Activated T-helper 2 cell treated with anti-CD3 and anti-CD28 coated beads, Interferon-gamma antibody, Interleukin-2, Interleukin-4, amounts not matched to agents 10 μg/mL and 5 μg/mL and 100 μg/mL, durations not matched to agents 14 hours and 24 hours and 36 hours (primary cell): ENCODE measurements at regions not wholly inside any gene's neighbourhood (a gene's known extent, or its start where the extent isn't known, plus 50 kb on each side); places are given as distances from the start of the nearest gene placed in this dataset.

ENCODE experiments used
- DNase-seq: peaks from one replicate; pipeline ENCODE4 v3.0.0; 2021; ENCODE audit warnings: low spot score
- H3K27ac Mint-ChIP-seq: one replicate; pipeline ENCODE4 v1.8.0; 2021; ENCODE audit warnings: mixed read lengths
- H3K27me3 Mint-ChIP-seq: one replicate; pipeline ENCODE4 v1.8.0; 2021; ENCODE audit warnings: low read depth, mixed read lengths
- H3K36me3 Mint-ChIP-seq: one replicate; pipeline ENCODE4 v1.8.0; 2021; ENCODE audit warnings: low read depth, mixed read lengths
- H3K4me1 Mint-ChIP-seq: one replicate; pipeline ENCODE4 v1.8.0; 2021; ENCODE audit warnings: low read depth, mixed read lengths
- H3K4me3 Mint-ChIP-seq: one replicate; pipeline ENCODE4 v1.8.0; 2021; ENCODE audit warnings: low read depth, mild to moderate bottlenecking, moderate library complexity, mixed read lengths
- H3K9me3 Mint-ChIP-seq: one replicate; pipeline ENCODE4 v1.8.0; 2021; ENCODE audit warnings: mixed read lengths
- intact Hi-C: fragments of 100-400 bp; cut with micrococcal nuclease; formaldehyde crosslinking; loops from one replicate; pipeline ENCODE4 v1.15.1; 2023

DNA sequence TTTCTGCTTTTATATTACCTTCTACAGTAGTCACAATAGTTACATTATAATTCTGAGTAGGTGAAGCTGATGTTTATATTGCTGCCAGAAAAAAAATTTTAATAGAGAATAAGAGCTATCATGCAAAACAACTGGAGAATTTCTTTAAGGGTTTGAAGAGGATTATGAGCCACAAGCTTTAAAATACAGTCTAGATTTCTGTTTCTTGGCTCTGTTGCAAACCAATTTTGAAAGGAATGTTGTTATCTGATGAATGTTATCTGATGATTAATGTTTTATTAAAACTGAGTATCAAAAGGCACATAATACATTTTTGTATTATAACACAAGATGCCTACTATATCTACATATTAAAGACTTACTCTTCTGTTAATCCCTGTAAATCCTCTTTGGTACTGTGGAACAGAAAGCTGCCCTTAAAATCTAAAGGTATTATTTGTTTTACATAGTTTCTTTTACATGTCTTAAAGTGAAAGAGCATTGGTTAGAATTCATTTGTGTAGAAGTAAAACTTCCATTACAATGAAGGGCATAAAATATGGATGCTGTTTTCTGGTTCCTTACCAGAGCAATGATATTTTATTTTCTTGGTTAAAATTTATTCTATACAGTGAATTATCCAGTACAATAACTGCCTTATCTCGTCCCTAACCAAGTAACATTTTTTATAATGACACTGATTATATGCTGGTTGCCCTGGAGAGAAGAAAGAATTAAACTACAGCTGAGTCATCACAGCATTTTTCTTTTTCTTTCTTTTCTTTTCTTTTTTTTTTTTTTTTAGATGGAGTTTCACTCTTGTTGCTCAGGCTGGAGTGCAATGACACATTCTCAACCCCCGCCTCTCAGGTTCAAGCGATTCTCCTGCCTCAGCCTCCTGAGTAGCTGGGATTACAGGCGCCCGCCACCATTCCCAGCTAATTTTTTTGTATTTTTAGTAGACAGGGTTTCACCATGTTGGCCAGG lies 205.7 kb downstream of the TANC2 start:
- Mint-ChIP-seq H3K36me3 (no peaks in the 10 kb centered on the region), H3K27me3 (peaks cover 4% of the 10 kb centered on the region), H3K27ac (no peak overlapping the region), H3K4me3 (no peak overlapping the region), H3K4me1 (no peaks in the 10 kb centered on the region), H3K9me3 (no peaks in the 10 kb centered on the region)
- DNase-seq = no peak
- intact Hi-C loops = no loop called here

DNA sequence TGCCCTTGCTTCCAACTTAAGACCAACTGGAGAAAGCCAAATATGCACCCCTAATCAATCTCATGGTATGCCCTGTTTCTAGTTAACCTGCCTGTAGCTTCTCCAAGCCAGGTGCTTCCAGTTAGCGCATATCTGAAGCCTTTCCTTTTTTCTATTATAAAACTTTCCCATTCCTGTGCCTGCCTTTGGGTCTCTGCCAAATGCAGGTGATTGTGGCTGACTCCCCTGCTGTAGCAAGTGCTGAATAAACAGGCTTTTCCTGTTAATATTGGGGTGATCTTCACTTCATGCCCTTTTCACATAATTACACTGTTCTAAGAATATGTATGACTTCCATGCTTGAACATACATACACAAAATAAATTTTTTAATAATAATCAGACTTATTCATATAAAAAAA lies 207.4 kb downstream of the TANC2 start:
- Mint-ChIP-seq H3K4me1 (no peaks in the 10 kb centered on the region), H3K36me3 (no peaks in the 10 kb centered on the region), H3K27ac (no peak overlapping the region), H3K9me3 (no peaks in the 10 kb centered on the region), H3K27me3 (peaks cover 1% of the 10 kb centered on the region), H3K4me3 (no peak overlapping the region)
- intact Hi-C loops = no loop called here
- no peak for DNase-seq

DNA sequence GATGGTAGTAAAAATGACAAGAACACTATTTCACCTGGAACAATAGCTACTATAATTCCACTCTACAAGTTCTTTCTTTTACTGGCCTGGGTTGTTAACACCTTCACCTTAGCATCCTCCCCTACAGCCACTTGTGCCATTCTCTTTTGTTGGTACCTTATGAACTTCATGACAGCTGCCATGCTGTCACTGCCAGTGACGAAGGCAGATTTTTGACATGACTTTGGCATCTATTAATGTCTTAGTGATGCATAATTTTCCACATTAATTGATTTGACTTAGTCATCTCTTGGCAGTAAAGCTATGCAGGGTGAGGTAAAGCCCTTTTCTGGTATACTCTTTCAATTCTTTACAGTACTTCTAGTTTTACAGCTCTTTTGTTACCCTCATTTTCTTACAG lies 207.9 kb downstream of the TANC2 start:
- no peak overlapping the region for H3K27ac Mint-ChIP-seq
- H3K27me3 Mint-ChIP-seq = peaks cover 1% of the 10 kb centered on the region
- H3K36me3 Mint-ChIP-seq = no peaks in the 10 kb centered on the region
- H3K4me1 Mint-ChIP-seq = no peaks in the 10 kb centered on the region
- intact Hi-C loops = no loop called here
- H3K4me3 Mint-ChIP-seq = no peak overlapping the region
- no peaks in the 10 kb centered on the region for H3K9me3 Mint-ChIP-seq
- no peak for DNase-seq

DNA sequence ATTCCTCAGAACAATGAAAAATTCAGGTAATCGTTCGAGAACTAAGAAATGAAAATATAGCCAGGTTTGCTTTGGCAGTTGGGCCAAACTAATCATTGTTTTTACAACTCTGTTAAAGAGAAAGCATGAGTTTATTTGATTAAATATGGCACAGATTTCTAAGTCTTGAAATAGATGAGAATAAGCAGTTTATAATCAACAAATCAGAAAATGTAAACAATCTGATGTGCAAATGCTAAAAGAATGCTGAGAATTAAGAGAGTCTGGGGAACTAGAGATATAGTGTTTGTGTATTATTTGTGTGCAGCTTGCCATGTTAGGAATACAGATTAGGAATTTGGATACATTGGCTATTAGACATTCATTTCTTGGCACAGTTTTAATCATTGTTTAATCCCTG lies 212.5 kb downstream of the TANC2 start:
- peaks cover under 1% of the 10 kb centered on the region for H3K27me3 Mint-ChIP-seq
- no peaks in the 10 kb centered on the region for H3K36me3 Mint-ChIP-seq
- H3K4me3 Mint-ChIP-seq = no peak overlapping the region
- no peaks in the 10 kb centered on the region for H3K9me3 Mint-ChIP-seq
- intact Hi-C loops = no loop called here
- H3K27ac Mint-ChIP-seq = no peak overlapping the region
- DNase-seq = no peak
- H3K4me1 Mint-ChIP-seq = no peaks in the 10 kb centered on the region

DNA sequence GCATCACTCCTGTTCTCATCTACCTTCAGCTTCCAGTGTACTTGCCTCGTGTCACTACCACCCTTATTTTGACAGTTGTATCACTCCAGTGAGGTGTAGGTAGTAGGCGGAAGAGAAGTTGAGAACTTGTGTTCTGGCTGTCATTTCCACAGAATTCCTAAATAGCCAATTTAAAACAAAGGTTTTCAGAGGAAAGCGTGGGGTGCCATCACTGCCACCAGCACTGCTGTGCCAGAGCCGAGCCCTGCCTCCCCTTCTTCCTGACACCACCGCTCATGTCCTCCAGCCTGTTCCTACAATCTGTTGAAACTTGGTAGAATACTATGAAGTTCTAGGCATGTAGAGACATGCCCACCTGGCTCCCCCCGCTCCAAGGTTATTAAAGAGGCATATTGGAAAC lies 215.8 kb downstream of the TANC2 start:
- Mint-ChIP-seq H3K9me3 (no peaks in the 10 kb centered on the region), H3K4me1 (no peaks in the 10 kb centered on the region), H3K27me3 (no peaks in the 10 kb centered on the region), H3K36me3 (no peaks in the 10 kb centered on the region), H3K27ac (no peak overlapping the region), H3K4me3 (no peak overlapping the region)
- no peak for DNase-seq
- intact Hi-C loops = no loop called here

DNA sequence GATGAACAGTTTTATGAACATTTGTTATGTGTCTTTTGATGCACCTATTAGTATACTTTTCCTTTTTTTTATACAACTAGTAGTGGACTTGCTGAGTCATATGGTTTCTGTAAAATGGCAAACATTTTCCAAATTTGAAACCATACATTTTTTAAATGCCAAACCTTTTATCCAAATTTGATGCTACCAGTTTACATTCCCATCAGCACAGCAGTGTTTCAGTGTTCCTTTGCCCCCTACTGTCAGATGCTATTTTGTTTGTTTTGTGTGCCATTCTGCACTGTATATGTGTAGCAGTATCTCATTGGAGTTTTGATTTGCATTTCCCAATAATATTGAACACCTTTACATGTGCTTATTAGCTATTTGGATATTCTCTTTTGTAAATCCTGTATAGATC lies 219.4 kb downstream of the TANC2 start:
- Mint-ChIP-seq H3K27ac (no peak overlapping the region), H3K4me1 (peaks cover 4% of the 10 kb centered on the region), H3K36me3 (no peaks in the 10 kb centered on the region), H3K9me3 (no peaks in the 10 kb centered on the region), H3K27me3 (no peaks in the 10 kb centered on the region), H3K4me3 (no peak overlapping the region)
- intact Hi-C loops = no loop called here
- no peak for DNase-seq

DNA sequence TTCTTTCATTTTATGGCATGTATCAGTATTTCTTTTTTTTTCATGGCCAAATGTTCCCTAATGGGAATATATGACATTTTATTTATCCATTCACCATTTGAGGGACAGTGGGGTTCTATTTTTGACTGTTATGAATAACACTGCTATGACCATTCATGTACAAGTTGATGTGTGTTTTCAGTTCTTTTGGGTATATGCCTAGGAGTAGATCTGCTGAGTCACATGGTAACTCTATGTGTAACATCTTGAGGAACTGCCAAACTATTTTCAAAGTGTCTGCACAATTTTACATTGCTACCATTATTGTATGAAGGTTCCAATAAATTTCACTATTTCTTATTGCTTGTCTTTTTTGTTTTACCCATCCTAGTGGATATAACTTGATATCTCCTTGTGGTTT lies 223.0 kb downstream of the TANC2 start:
- H3K9me3 Mint-ChIP-seq = no peaks in the 10 kb centered on the region
- intact Hi-C loops = no loop called here
- H3K4me3 Mint-ChIP-seq = no peak overlapping the region
- DNase-seq = no peak
- H3K27ac Mint-ChIP-seq = no peak overlapping the region
- H3K36me3 Mint-ChIP-seq = no peaks in the 10 kb centered on the region
- H3K4me1 Mint-ChIP-seq = peaks cover 4% of the 10 kb centered on the region
- no peaks in the 10 kb centered on the region for H3K27me3 Mint-ChIP-seq

DNA sequence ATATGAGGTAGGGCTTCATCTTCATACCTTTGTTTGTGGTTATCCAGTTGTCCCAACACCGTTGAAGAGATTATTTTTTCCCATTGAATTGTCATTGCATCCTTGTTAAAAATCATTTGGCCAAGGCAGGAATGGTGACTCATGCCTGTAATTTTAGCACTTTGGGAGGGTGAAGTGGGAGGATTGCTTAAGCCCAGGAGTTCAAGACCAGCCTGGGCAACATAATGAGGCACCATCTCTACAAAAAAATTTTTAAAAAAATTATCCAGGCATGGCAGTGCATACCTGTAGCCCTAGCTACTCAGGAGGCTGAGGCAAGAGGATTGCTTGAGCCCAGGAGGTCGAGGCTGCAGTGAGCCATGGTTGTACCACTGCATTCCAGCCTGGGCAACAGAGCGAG lies 223.9 kb downstream of the TANC2 start:
- Mint-ChIP-seq H3K27me3 (no peaks in the 10 kb centered on the region), H3K36me3 (no peaks in the 10 kb centered on the region), H3K4me1 (peaks cover 4% of the 10 kb centered on the region), H3K27ac (no peak overlapping the region), H3K9me3 (no peaks in the 10 kb centered on the region), H3K4me3 (no peak overlapping the region)
- DNase-seq = no peak
- intact Hi-C loops = no loop called here

DNA sequence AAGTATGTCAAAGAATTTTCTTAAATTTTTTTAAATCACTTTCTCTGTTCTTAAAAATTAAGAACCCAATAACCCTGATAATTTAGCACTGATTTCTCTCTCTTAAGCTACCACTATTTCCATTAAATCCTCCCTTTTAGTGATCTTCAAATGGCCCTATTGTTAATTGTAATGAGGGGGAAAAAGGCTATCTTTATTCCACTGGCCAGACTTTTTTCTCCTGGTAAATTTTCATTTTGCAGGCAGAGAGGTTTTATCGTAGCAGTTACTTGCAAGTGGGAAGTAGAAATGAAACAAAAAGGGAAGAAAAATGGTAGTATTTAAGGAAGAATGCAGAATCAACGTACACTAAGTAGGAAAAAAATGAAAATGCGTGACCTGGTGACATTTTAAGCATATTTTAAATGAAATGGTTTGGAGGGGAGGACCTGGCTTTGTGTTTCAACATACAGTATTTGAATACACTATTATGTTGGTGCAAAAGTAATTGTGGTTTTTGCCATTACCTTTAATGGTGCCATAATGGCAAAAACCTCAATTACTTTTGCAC lies 224.9 kb downstream of the TANC2 start:
- DNase-seq = no peak
- Mint-ChIP-seq H3K9me3 (no peaks in the 10 kb centered on the region), H3K36me3 (no peaks in the 10 kb centered on the region), H3K27me3 (no peaks in the 10 kb centered on the region), H3K27ac (no peak overlapping the region), H3K4me3 (no peak overlapping the region), H3K4me1 (peaks cover 4% of the 10 kb centered on the region)
- intact Hi-C loops = no loop called here

DNA sequence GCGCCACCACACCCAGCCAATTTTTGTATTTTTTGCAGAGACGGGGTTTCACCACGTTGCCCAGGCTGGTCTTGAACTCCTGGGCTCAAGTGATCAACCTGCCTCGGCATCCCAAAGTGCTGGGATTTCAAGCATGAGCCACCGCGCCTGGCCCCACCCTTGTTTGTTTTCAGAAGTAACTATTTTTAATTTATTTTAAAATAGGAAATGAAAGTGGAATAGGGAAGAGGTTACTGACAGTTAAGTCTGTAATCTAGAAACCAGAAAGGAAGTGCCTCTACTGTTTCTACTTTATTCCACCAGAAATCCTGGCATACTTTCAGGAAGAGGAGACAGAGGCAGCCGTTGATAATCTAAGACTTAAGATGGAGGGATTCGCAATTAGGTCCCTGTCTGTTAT lies 225.6 kb downstream of the TANC2 start:
- no peaks in the 10 kb centered on the region for H3K27me3 Mint-ChIP-seq
- intact Hi-C loops = no loop called here
- peaks cover 4% of the 10 kb centered on the region for H3K4me1 Mint-ChIP-seq
- no peak for DNase-seq
- H3K9me3 Mint-ChIP-seq = no peaks in the 10 kb centered on the region
- H3K36me3 Mint-ChIP-seq = no peaks in the 10 kb centered on the region
- H3K27ac Mint-ChIP-seq = no peak overlapping the region
- no peak overlapping the region for H3K4me3 Mint-ChIP-seq

DNA sequence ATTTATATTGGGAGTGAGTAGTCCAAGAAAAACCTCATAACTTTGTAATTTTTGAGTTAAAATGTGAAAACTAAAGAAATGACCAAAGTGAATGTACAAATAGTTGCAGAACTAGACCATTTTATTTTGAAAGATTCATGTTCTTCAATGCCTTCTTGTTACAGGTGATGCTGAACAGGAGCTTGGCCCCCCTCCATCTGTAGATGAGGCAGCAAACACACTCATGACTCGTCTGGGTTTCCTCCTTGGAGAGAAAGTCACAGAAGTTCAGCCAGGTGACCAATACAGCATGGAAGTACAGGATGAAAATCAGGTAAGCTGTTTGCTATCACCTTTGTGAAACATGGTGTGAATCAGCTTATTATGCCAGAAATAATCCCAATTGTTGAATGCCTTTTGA lies 227.8 kb downstream of the TANC2 start:
- Mint-ChIP-seq H3K36me3 (no peaks in the 10 kb centered on the region), H3K27me3 (no peaks in the 10 kb centered on the region), H3K27ac (no peak overlapping the region), H3K9me3 (no peaks in the 10 kb centered on the region), H3K4me3 (no peak overlapping the region), H3K4me1 (peaks cover 4% of the 10 kb centered on the region)
- DNase-seq = no peak
- intact Hi-C loops = no loop called here

DNA sequence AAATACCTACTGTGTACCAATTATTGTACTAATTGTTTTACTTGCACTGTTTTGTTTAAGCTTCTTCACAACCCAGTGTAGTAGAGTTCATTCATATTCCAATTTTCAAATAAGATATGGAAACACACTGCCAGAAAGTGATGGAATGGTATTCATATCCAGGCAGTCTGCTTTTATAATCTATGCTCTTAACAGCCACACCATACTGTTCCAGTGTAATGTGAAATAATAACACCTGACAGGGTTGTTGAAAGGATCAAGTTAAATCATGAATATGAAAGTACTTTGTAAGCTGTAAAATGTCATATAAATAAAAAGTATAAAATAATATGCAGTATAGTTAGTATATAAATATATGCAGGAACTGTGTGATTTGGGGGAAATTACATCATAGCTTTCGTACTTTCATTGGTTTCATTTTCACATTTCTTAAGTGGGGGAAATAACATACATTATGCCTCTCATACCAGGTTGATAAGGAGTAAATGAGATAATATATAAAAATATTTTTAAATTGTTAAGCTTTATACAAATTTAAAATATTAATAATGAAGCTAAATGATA lies 230.8 kb downstream of the TANC2 start:
- H3K27ac Mint-ChIP-seq = no peak overlapping the region
- intact Hi-C loops = no loop called here
- H3K9me3 Mint-ChIP-seq = no peaks in the 10 kb centered on the region
- H3K27me3 Mint-ChIP-seq = no peaks in the 10 kb centered on the region
- no peak overlapping the region for H3K4me3 Mint-ChIP-seq
- no peaks in the 10 kb centered on the region for H3K36me3 Mint-ChIP-seq
- DNase-seq = no peak
- H3K4me1 Mint-ChIP-seq = peaks cover 1% of the 10 kb centered on the region

DNA sequence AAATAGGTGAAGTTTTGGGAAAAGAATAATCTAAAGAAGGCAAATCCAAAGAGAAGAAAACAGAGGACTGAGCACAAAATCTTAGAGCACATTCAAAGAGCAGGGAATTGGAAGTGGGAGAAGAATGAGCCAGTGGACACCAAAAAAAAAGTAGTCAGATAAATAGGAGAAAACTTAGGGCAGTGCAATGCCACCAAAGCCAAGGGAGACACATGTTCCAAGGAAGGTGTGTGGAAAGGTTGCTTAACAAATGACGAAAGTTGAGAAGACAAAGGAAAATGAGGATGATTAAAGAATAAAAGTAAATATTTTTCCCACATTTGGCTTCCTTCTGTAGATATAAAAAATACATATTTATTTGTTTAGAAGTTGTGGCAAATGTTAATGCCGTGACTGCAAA lies 237.6 kb downstream of the TANC2 start:
- intact Hi-C loops = no loop called here
- H3K27ac Mint-ChIP-seq = no peak overlapping the region
- H3K9me3 Mint-ChIP-seq = peaks cover 10% of the 10 kb centered on the region
- no peaks in the 10 kb centered on the region for H3K4me1 Mint-ChIP-seq
- no peak for DNase-seq
- H3K4me3 Mint-ChIP-seq = no peak overlapping the region
- H3K27me3 Mint-ChIP-seq = no peaks in the 10 kb centered on the region
- peaks cover 3% of the 10 kb centered on the region for H3K36me3 Mint-ChIP-seq
